GM12878 (cell line): ENCODE measurements at regions not wholly inside any gene's neighbourhood (a gene's known extent, or its start where the extent isn't known, plus 50 kb on each side); places are given as distances from the start of the nearest gene placed in this dataset.

ENCODE experiments used
- ATAC-seq: fragments of 200-7000 bp; cut with Tn5 transposase; 3 replicates; pipeline ENCODE4 v1.9.1; 2020; ENCODE audit warnings: mild to moderate bottlenecking, moderate library complexity
- BruUV-seq: library from RNA; stranded (reverse); fragments of 400-500 nt; replicated peaks from 2 replicates; lab custom pipeline; 2021; lab: Mats Ljungman, UMichigan
- CTCF ChIA-PET: fragments of 300-600 bp; sonication (Branson Sonifier 250); formaldehyde crosslinking; extraction: SDS; loops from one replicate; lab custom pipeline; 2021; ENCODE audit warnings: inconsistent platforms; lab: Yijun Ruan, JAX
- POLR2A ChIA-PET: fragments of 350-600 bp; formaldehyde crosslinking; extraction: SDS; loops from one replicate; lab custom pipeline; 2021; ENCODE audit warnings: inconsistent platforms; lab: Charles Lee
- RAD21 ChIA-PET: fragments of 300-600 bp; sonication (Branson Sonifier 250); formaldehyde crosslinking; loops from one replicate; lab custom pipeline; 2023; ENCODE audit warnings: antibody characterized with exemption; ENCODE audit not compliant: unreplicated experiment; lab: Charles Lee
- SMC1A ChIA-PET: fragments of 300-600 bp; sonication (Branson Sonifier 250); formaldehyde crosslinking; loops from one replicate; lab custom pipeline; 2023; ENCODE audit not compliant: unreplicated experiment, uncharacterized antibody; lab: Charles Lee
- DNase-seq: peaks from one replicate; pipeline ENCODE4 v3.0.0-alpha.2; 2011; ENCODE audit warnings: low read depth, low spot score
- FAIRE-seq: peaks from 3 replicates; lab custom pipeline; 2011; peaks lifted over from hg19 to GRCh38; lab: Jason Lieb, UNC
- H2AFZ ChIP-seq: 2 replicates; pipeline ENCODE4 v1.6.0; 2011; ENCODE audit warnings: low read depth, low read length, control low read depth; ENCODE audit not compliant: control insufficient read depth
- H3K27ac ChIP-seq: 2 replicates; pipeline ENCODE4 v1.5.1; 2011; ENCODE audit warnings: control low read depth; ENCODE audit not compliant: control insufficient read depth, insufficient read depth
- H3K27me3 ChIP-seq, 2 experiments: replicated peaks in 1 of 2; 2 replicates each; pipeline versions ENCODE4 v1.6.0 to v1.6.1; 2011; ENCODE audit warnings: low read length in 1 of 2; ENCODE audit not compliant: control insufficient read depth in 2 of 2, insufficient read depth in 2 of 2
- H3K36me3 ChIP-seq, 2 experiments: 2 replicates each; pipeline ENCODE4 v1.5.1; 2011; ENCODE audit warnings: low read length in 1 of 2; ENCODE audit not compliant: control insufficient read depth in 2 of 2, insufficient read depth in 2 of 2
- H3K4me1 ChIP-seq: 2 replicates; pipeline ENCODE4 v1.6.1; 2011; ENCODE audit warnings: mild to moderate bottlenecking, low read length, moderate library complexity, mixed read lengths; ENCODE audit not compliant: control insufficient read depth, insufficient read depth
- H3K4me2 ChIP-seq: 2 replicates; pipeline ENCODE4 v1.6.0; 2011; ENCODE audit warnings: control low read depth; ENCODE audit not compliant: control insufficient read depth, insufficient read depth
- H3K4me3 ChIP-seq: fragments of 200-600 bp; sonication (generic); 2 replicates; pipeline ENCODE4 v1.5.1; 2016
- H3K79me2 ChIP-seq: 2 replicates; pipeline ENCODE4 v1.6.0; 2011; ENCODE audit warnings: low read length; ENCODE audit not compliant: control insufficient read depth, insufficient read depth
- H3K9ac ChIP-seq: 2 replicates; pipeline ENCODE4 v1.8.0; 2011; ENCODE audit warnings: low read length, control low read depth, mixed read lengths; ENCODE audit not compliant: control insufficient read depth, insufficient read depth
- H3K9me3 ChIP-seq: replicated peaks from 3 replicates; pipeline ENCODE4 v1.5.1; 2011; ENCODE audit warnings: mild to moderate bottlenecking, low read length; ENCODE audit not compliant: control insufficient read depth, insufficient read depth
- H4K20me1 ChIP-seq: 2 replicates; pipeline ENCODE4 v1.6.0; 2011; ENCODE audit not compliant: control insufficient read depth, insufficient read depth
- HCFC1 ChIP-seq: fragments of 150-350 bp; IDR thresholded peaks from 2 replicates; pipeline ENCODE4 v1.6.1; 2014; ENCODE audit warnings: low read length
- HSF1 ChIP-seq: fragments of 150-350 bp; IDR thresholded peaks from 2 replicates; pipeline ENCODE4 v1.6.1; 2014; ENCODE audit warnings: mild to moderate bottlenecking, low read depth, low read length
- MYC ChIP-seq: IDR thresholded peaks from 2 replicates; pipeline ENCODE4 v1.6.1; 2011; ENCODE audit warnings: mild to moderate bottlenecking, low read length, moderate library complexity, inconsistent platforms; ENCODE audit not compliant: insufficient read depth, insufficient replicate concordance, insufficient read length, severe bottlenecking
- SREBF2 ChIP-seq: IDR thresholded peaks from 2 replicates; pipeline ENCODE4 v1.6.1; 2012; ENCODE audit warnings: mild to moderate bottlenecking, low read length
- STAT1 ChIP-seq: fragments of 450-650 bp; conservative IDR thresholded peaks from 2 replicates; pipeline ENCODE4 v1.6.1; 2014; ENCODE audit warnings: antibody characterized with exemption, mild to moderate bottlenecking
- TBL1XR1 ChIP-seq: IDR thresholded peaks from 2 replicates; pipeline ENCODE4 v1.6.1; 2012; ENCODE audit warnings: low read depth, low read length, improper control_type of control experiment
- WGBS: methylation state at CpG from one replicate; pipeline ENCODE4 v1.1.6; 2016; ENCODE audit warnings: low lambda C conversion rate; ENCODE audit not compliant: insufficient replicate concordance, insufficient coverage; ENCODE audit errors: missing lambda C conversion rate; 5-methylcytosine and 5-hydroxymethylcytosine counted together
- in situ Hi-C: fragments of 300-500 bp; cut with MboI; formaldehyde crosslinking; loops from 9 replicates; pipeline ENCODE4 v1.14.3; 2018; ENCODE audit warnings: mixed read lengths
- intact Hi-C: fragments of 100-400 bp; cut with micrococcal nuclease; formaldehyde crosslinking; loops from one replicate; pipeline ENCODE4 v1.14.2; 2022; ENCODE audit not compliant: unreplicated experiment

GRCh38 chr16:9261376-9261775 lies 169.9 kb downstream of the HAPSTR1 start (continued):
- TF ChIP-seq HSF1 = no peak
- TF ChIP-seq SREBF2 = no peak
- TF ChIP-seq HCFC1 = no peak
- TF ChIP-seq, all 136 proteins: peak for 0

- 45% methylated on average over 15 of the region's 15 CpGs for WGBS
- in situ Hi-C loops = no loop called here
- Histone ChIP-seq H3K79me2 (no peaks in the 10 kb centered on the region), H3K4me3 (no peak overlapping the region), H3K36me3 (no peaks in the 10 kb centered on the region), H3K27ac (no peak overlapping the region), H2AFZ (no peak overlapping the region), H3K4me2 (no peak overlapping the region), H3K9me3 (no peaks in the 10 kb centered on the region), H4K20me1 (no peaks in the 10 kb centered on the region), H3K9ac (no peak overlapping the region)
- no peak for FAIRE-seq
- RAD21 ChIA-PET = no interaction called here
- CTCF ChIA-PET = interaction anchor here (1.3 to 3.0 kb wide), 3 partner anchors 8 to 1252 kb away, joined by 3 to 9 read pairs (median 5); no protein-coding TSS in a partner anchor
- POLR2A ChIA-PET = no interaction called here
- DNase-seq = no peak
- no peak for ATAC-seq
- intact Hi-C loops = no loop called here
- SMC1A ChIA-PET = no interaction called here
- BruUV-seq = no TSS peak
- TF ChIP-seq TBL1XR1 (no peak), STAT1 (no peak), MYC (no peak)
- TF ChIP-seq, all 136 proteins: peak for 0
- Histone ChIP-seq H3K27me3 (no peaks in the 10 kb centered on the region; a peak in 2 of 4 replicates), H3K4me1 (no peaks in the 10 kb centered on the region)
Observed at GRCh38 chr16:9262941-9263715, 171.7 kb downstream of the HAPSTR1 start.
